GM12878 (cell line): ENCODE measurements at regions not wholly inside any gene's neighbourhood (a gene's known extent, or its start where the extent isn't known, plus 50 kb on each side); places are given as distances from the start of the nearest gene placed in this dataset.

Experiments used
- ATAC-seq: fragments of 200-7000 bp; cut with Tn5 transposase; 3 replicates; pipeline ENCODE4 v1.9.1; 2020; ENCODE audit warnings: mild to moderate bottlenecking, moderate library complexity
- BruUV-seq: library from RNA; stranded (reverse); fragments of 400-500 nt; replicated peaks from 2 replicates; lab custom pipeline; 2021; lab: Mats Ljungman, UMichigan
- CTCF ChIA-PET: fragments of 300-600 bp; sonication (Branson Sonifier 250); formaldehyde crosslinking; extraction: SDS; loops from one replicate; lab custom pipeline; 2021; ENCODE audit warnings: inconsistent platforms; lab: Yijun Ruan, JAX
- POLR2A ChIA-PET: fragments of 350-600 bp; formaldehyde crosslinking; extraction: SDS; loops from one replicate; lab custom pipeline; 2021; ENCODE audit warnings: inconsistent platforms; lab: Charles Lee
- RAD21 ChIA-PET: fragments of 300-600 bp; sonication (Branson Sonifier 250); formaldehyde crosslinking; loops from one replicate; lab custom pipeline; 2023; ENCODE audit warnings: antibody characterized with exemption; ENCODE audit not compliant: unreplicated experiment; lab: Charles Lee
- SMC1A ChIA-PET: fragments of 300-600 bp; sonication (Branson Sonifier 250); formaldehyde crosslinking; loops from one replicate; lab custom pipeline; 2023; ENCODE audit not compliant: unreplicated experiment, uncharacterized antibody; lab: Charles Lee
- DNase-seq: peaks from one replicate; pipeline ENCODE4 v3.0.0-alpha.2; 2011; ENCODE audit warnings: low read depth, low spot score
- FAIRE-seq: peaks from 3 replicates; lab custom pipeline; 2011; peaks lifted over from hg19 to GRCh38; lab: Jason Lieb, UNC
- H2AFZ ChIP-seq: 2 replicates; pipeline ENCODE4 v1.6.0; 2011; ENCODE audit warnings: low read depth, low read length, control low read depth; ENCODE audit not compliant: control insufficient read depth
- H3K27ac ChIP-seq: 2 replicates; pipeline ENCODE4 v1.5.1; 2011; ENCODE audit warnings: control low read depth; ENCODE audit not compliant: control insufficient read depth, insufficient read depth
- H3K27me3 ChIP-seq, 2 experiments: replicated peaks in 1 of 2; 2 replicates each; pipeline versions ENCODE4 v1.6.0 to v1.6.1; 2011; ENCODE audit warnings: low read length in 1 of 2; ENCODE audit not compliant: control insufficient read depth in 2 of 2, insufficient read depth in 2 of 2
- H3K36me3 ChIP-seq, 2 experiments: 2 replicates each; pipeline ENCODE4 v1.5.1; 2011; ENCODE audit warnings: low read length in 1 of 2; ENCODE audit not compliant: control insufficient read depth in 2 of 2, insufficient read depth in 2 of 2
- H3K4me1 ChIP-seq: 2 replicates; pipeline ENCODE4 v1.6.1; 2011; ENCODE audit warnings: mild to moderate bottlenecking, low read length, moderate library complexity, mixed read lengths; ENCODE audit not compliant: control insufficient read depth, insufficient read depth
- H3K4me2 ChIP-seq: 2 replicates; pipeline ENCODE4 v1.6.0; 2011; ENCODE audit warnings: control low read depth; ENCODE audit not compliant: control insufficient read depth, insufficient read depth
- H3K4me3 ChIP-seq: fragments of 200-600 bp; sonication (generic); 2 replicates; pipeline ENCODE4 v1.5.1; 2016
- H3K79me2 ChIP-seq: 2 replicates; pipeline ENCODE4 v1.6.0; 2011; ENCODE audit warnings: low read length; ENCODE audit not compliant: control insufficient read depth, insufficient read depth
- H3K9ac ChIP-seq: 2 replicates; pipeline ENCODE4 v1.8.0; 2011; ENCODE audit warnings: low read length, control low read depth, mixed read lengths; ENCODE audit not compliant: control insufficient read depth, insufficient read depth
- H3K9me3 ChIP-seq: replicated peaks from 3 replicates; pipeline ENCODE4 v1.5.1; 2011; ENCODE audit warnings: mild to moderate bottlenecking, low read length; ENCODE audit not compliant: control insufficient read depth, insufficient read depth
- H4K20me1 ChIP-seq: 2 replicates; pipeline ENCODE4 v1.6.0; 2011; ENCODE audit not compliant: control insufficient read depth, insufficient read depth
- CREB1 ChIP-seq: IDR thresholded peaks from 2 replicates; pipeline ENCODE4 v1.6.1; 2012; ENCODE audit warnings: low read depth, mild to moderate bottlenecking, inconsistent platforms
- GATAD2B ChIP-seq: fragments of 450-650 bp; conservative IDR thresholded peaks from 2 replicates; pipeline ENCODE4 v1.6.1; 2017; ENCODE audit warnings: low read depth, mild to moderate bottlenecking, moderate library complexity
- IKZF2 ChIP-seq, 2 experiments: fragments of 450-650 bp; IDR thresholded peaks; 2 replicates each; pipeline ENCODE4 v1.6.1; 2017; ENCODE audit warnings: mild to moderate bottlenecking in 2 of 2, moderate library complexity in 2 of 2
- MYC ChIP-seq: IDR thresholded peaks from 2 replicates; pipeline ENCODE4 v1.6.1; 2011; ENCODE audit warnings: mild to moderate bottlenecking, low read length, moderate library complexity, inconsistent platforms; ENCODE audit not compliant: insufficient read depth, insufficient replicate concordance, insufficient read length, severe bottlenecking
- RBBP5 ChIP-seq: fragments of 200-600 bp; sonication (generic); conservative IDR thresholded peaks from 2 replicates; pipeline ENCODE4 v1.6.1; 2016
- ZNF384 ChIP-seq: IDR thresholded peaks from 2 replicates; pipeline ENCODE4 v1.6.1; 2012; ENCODE audit warnings: low read depth, mild to moderate bottlenecking, low read length, improper control_type of control experiment, borderline replicate concordance
- WGBS: methylation state at CpG from one replicate; pipeline ENCODE4 v1.1.6; 2016; ENCODE audit warnings: low lambda C conversion rate; ENCODE audit not compliant: insufficient replicate concordance, insufficient coverage; ENCODE audit errors: missing lambda C conversion rate; 5-methylcytosine and 5-hydroxymethylcytosine counted together
- in situ Hi-C: fragments of 300-500 bp; cut with MboI; formaldehyde crosslinking; loops from 9 replicates; pipeline ENCODE4 v1.14.3; 2018; ENCODE audit warnings: mixed read lengths
- intact Hi-C: fragments of 100-400 bp; cut with micrococcal nuclease; formaldehyde crosslinking; loops from one replicate; pipeline ENCODE4 v1.14.2; 2022; ENCODE audit not compliant: unreplicated experiment
- TF ChIP-seq, protein P1 (sequence below): IDR thresholded peaks from 2 replicates; pipeline ENCODE4 v1.6.1; 2012; ENCODE audit warnings: mild to moderate bottlenecking, low read depth, low read length
- TF ChIP-seq, protein P2 (sequence below): fragments of 450-650 bp; IDR thresholded peaks from 2 replicates; pipeline ENCODE4 v1.6.1; 2017; ENCODE audit warnings: mild to moderate bottlenecking, low read depth, inconsistent platforms; ENCODE audit not compliant: poor library complexity, severe bottlenecking

DNA sequence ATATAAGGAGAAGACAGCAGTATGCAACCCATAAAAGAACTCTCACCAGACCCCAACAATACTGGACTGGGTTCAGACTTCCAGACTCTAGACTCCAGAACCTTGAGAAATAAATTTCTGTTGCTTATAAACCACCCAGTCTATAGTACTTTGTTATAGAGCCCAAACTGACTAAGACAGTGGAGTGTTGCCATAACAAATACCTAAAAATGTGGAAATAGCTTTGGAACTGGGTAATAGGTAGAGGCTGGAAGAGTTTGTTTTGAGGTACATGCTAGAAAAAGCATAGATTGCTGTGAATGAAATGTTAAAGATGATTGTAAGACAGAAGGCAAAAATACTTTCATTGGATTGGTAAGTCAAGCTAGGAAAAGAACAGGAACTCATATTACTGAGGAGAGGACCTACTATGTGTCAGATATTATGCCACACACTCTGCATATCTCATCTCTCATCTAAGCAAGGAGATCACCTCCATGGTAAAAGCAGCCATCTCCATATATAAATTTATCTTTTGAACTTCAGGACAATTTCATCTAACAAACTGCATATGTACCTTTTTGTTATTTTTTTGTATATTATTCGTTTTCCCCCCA lies 67.4 kb upstream of the FNDC3B start:
- ChIA-PET SMC1A (interaction anchor here (1.0 kb wide), 1 partner anchor 17 kb away, joined by 3 read pairs; no protein-coding TSS in a partner anchor), POLR2A (no interaction called here), CTCF (interaction anchor here (0.7 kb wide), 1 partner anchor 29 kb away, joined by 3 read pairs; no protein-coding TSS in a partner anchor), RAD21 (no interaction called here)
- TF ChIP-seq GATAD2B (no peak), RBBP5 (no peak), IKZF2 (IDR thresholded peaks at IDR 0.05) (no peak), ZNF384 (no peak), CREB1 (no peak), MYC (no peak)
- TF ChIP-seq, protein P1, sequence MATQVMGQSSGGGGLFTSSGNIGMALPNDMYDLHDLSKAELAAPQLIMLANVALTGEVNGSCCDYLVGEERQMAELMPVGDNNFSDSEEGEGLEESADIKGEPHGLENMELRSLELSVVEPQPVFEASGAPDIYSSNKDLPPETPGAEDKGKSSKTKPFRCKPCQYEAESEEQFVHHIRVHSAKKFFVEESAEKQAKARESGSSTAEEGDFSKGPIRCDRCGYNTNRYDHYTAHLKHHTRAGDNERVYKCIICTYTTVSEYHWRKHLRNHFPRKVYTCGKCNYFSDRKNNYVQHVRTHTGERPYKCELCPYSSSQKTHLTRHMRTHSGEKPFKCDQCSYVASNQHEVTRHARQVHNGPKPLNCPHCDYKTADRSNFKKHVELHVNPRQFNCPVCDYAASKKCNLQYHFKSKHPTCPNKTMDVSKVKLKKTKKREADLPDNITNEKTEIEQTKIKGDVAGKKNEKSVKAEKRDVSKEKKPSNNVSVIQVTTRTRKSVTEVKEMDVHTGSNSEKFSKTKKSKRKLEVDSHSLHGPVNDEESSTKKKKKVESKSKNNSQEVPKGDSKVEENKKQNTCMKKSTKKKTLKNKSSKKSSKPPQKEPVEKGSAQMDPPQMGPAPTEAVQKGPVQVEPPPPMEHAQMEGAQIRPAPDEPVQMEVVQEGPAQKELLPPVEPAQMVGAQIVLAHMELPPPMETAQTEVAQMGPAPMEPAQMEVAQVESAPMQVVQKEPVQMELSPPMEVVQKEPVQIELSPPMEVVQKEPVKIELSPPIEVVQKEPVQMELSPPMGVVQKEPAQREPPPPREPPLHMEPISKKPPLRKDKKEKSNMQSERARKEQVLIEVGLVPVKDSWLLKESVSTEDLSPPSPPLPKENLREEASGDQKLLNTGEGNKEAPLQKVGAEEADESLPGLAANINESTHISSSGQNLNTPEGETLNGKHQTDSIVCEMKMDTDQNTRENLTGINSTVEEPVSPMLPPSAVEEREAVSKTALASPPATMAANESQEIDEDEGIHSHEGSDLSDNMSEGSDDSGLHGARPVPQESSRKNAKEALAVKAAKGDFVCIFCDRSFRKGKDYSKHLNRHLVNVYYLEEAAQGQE: no peak
- TF ChIP-seq, protein P2, sequence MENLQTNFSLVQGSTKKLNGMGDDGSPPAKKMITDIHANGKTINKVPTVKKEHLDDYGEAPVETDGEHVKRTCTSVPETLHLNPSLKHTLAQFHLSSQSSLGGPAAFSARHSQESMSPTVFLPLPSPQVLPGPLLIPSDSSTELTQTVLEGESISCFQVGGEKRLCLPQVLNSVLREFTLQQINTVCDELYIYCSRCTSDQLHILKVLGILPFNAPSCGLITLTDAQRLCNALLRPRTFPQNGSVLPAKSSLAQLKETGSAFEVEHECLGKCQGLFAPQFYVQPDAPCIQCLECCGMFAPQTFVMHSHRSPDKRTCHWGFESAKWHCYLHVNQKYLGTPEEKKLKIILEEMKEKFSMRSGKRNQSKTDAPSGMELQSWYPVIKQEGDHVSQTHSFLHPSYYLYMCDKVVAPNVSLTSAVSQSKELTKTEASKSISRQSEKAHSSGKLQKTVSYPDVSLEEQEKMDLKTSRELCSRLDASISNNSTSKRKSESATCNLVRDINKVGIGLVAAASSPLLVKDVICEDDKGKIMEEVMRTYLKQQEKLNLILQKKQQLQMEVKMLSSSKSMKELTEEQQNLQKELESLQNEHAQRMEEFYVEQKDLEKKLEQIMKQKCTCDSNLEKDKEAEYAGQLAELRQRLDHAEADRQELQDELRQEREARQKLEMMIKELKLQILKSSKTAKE: no peak
- DNase-seq (no peak), ATAC-seq (no peak), FAIRE-seq (no peak)
- in situ Hi-C loops (no loop called here), intact Hi-C loops (no loop called here)
- BruUV-seq: no TSS peak
- no peaks in the 10 kb centered on the region for H3K4me1 ChIP-seq
- H3K4me3 ChIP-seq: no peak overlapping the region
- H3K27ac ChIP-seq: no peak overlapping the region
- no peaks in the 10 kb centered on the region for H3K79me2 ChIP-seq
- no peak overlapping the region for H3K4me2 ChIP-seq
- H3K9me3 ChIP-seq: no peaks in the 10 kb centered on the region; the same call in 1 of the 3 replicates
- no peak overlapping the region for H3K9ac ChIP-seq
- WGBS: 0% methylated on average over 1 of the region's 1 CpG
- H2AFZ ChIP-seq: no peak overlapping the region
- H3K36me3 ChIP-seq: no peaks in the 10 kb centered on the region
- no peaks in the 10 kb centered on the region for H3K27me3 ChIP-seq
- no peaks in the 10 kb centered on the region for H4K20me1 ChIP-seq
